Keratinocyte (primary cell): ENCODE measurements at regions not wholly inside any gene's neighbourhood (a gene's known extent, or its start where the extent isn't known, plus 50 kb on each side); places are given as distances from the start of the nearest gene placed in this dataset.

Experiments
- DNase-seq: peaks from one replicate; pipeline ENCODE4 v3.0.0-alpha.2; 2011; ENCODE audit warnings: low read depth, missing footprints, low spot score
- FAIRE-seq: peaks from 2 replicates; lab custom pipeline; 2011; peaks lifted over from hg19 to GRCh38; lab: Jason Lieb, UNC
- H2AFZ ChIP-seq: 2 replicates; pipeline ENCODE4 v1.6.0; 2012; ENCODE audit warnings: low read length, control low read depth, inconsistent platforms; ENCODE audit not compliant: control insufficient read depth
- H3K27ac ChIP-seq: 2 replicates; pipeline ENCODE4 v1.5.1; 2011; ENCODE audit warnings: low read length; ENCODE audit not compliant: control insufficient read depth, insufficient read depth
- H3K27me3 ChIP-seq: 3 replicates; pipeline ENCODE4 v1.6.0; 2011; ENCODE audit warnings: low read length; ENCODE audit not compliant: control insufficient read depth, insufficient read depth; ENCODE audit errors: extremely low read depth
- H3K36me3 ChIP-seq, 2 experiments: 2 replicates in 1 of 2; 3 replicates in 1 of 2; pipeline ENCODE4 v1.5.1; 2011; ENCODE audit warnings: low read length in 2 of 2, mild to moderate bottlenecking in 1 of 2; ENCODE audit not compliant: control insufficient read depth in 2 of 2, insufficient read depth in 2 of 2; ENCODE audit errors: extremely low read depth in 1 of 2
- H3K4me1 ChIP-seq: 3 replicates; pipeline ENCODE4 v1.5.1; 2011; ENCODE audit warnings: low read length; ENCODE audit not compliant: control insufficient read depth, insufficient read depth; ENCODE audit errors: extremely low read depth
- H3K4me2 ChIP-seq: 3 replicates; pipeline ENCODE4 v1.6.0; 2011; ENCODE audit warnings: low read depth, low read length; ENCODE audit not compliant: control insufficient read depth, insufficient read depth; ENCODE audit errors: extremely low read depth
- H3K4me3 ChIP-seq, 3 experiments: fragments of 200-600 bp in 1 of 3; sonication (generic) in 1 of 3; 2 replicates in 2 of 3; 3 replicates in 1 of 3; pipeline ENCODE4 v1.5.1; 2011 to 2016; ENCODE audit warnings: low read length in 3 of 3, mild to moderate bottlenecking in 3 of 3, control low read depth in 2 of 3, inconsistent platforms in 1 of 3, low read depth in 1 of 3, mixed read lengths in 1 of 3, mixed run types in 1 of 3, moderate library complexity in 1 of 3; ENCODE audit not compliant: control insufficient read depth in 2 of 3, insufficient read depth in 2 of 3; ENCODE audit errors: extremely low read depth in 1 of 3
- H3K79me2 ChIP-seq: 2 replicates; pipeline ENCODE4 v1.6.0; 2012; ENCODE audit warnings: low read length; ENCODE audit not compliant: control insufficient read depth, insufficient read depth
- H3K9ac ChIP-seq: 3 replicates; pipeline ENCODE4 v1.6.0; 2011; ENCODE audit warnings: low read length; ENCODE audit not compliant: control insufficient read depth, insufficient read depth; ENCODE audit errors: extremely low read depth
- H3K9me1 ChIP-seq: 3 replicates; pipeline ENCODE4 v1.6.0; 2011; ENCODE audit warnings: low read length; ENCODE audit not compliant: control insufficient read depth, insufficient read depth; ENCODE audit errors: extremely low read depth
- H3K9me3 ChIP-seq: 2 replicates; pipeline ENCODE4 v1.5.1; 2012; ENCODE audit warnings: low read depth, low read length; ENCODE audit not compliant: control insufficient read depth
- H4K20me1 ChIP-seq: 3 replicates; pipeline ENCODE4 v1.6.0; 2011; ENCODE audit warnings: low read length; ENCODE audit not compliant: control insufficient read depth, insufficient read depth; ENCODE audit errors: extremely low read depth
- EZH2 ChIP-seq: IDR thresholded peaks from one replicate; pipeline ENCODE4 v1.6.1; 2012; ENCODE audit warnings: inconsistent platforms, mild to moderate bottlenecking, low read length, moderate library complexity
- dilution Hi-C: fragments of 300-500 bp; cut with MboI; formaldehyde crosslinking; loops from one replicate; pipeline ENCODE4 v1.7.0; 2020; ENCODE audit warnings: low sequenced_read_pairs; ENCODE audit not compliant: extremely low pct_ligation_motif_present
- TF ChIP-seq, protein P1 (sequence below), 3 experiments: IDR thresholded peaks in 1 of 3; conservative IDR thresholded peaks in 1 of 3; optimal IDR thresholded peaks in 1 of 3; 2 replicates in 2 of 3; 3 replicates in 1 of 3; pipeline versions ENCODE3 to v1.5.1; 2011; ENCODE audit warnings: low read length in 3 of 3, mild to moderate bottlenecking in 3 of 3, moderate library complexity in 2 of 3, control low read depth in 1 of 3, inconsistent platforms in 1 of 3; ENCODE audit not compliant: insufficient read depth in 2 of 3; ENCODE audit errors: extremely low read depth in 1 of 3

DNA sequence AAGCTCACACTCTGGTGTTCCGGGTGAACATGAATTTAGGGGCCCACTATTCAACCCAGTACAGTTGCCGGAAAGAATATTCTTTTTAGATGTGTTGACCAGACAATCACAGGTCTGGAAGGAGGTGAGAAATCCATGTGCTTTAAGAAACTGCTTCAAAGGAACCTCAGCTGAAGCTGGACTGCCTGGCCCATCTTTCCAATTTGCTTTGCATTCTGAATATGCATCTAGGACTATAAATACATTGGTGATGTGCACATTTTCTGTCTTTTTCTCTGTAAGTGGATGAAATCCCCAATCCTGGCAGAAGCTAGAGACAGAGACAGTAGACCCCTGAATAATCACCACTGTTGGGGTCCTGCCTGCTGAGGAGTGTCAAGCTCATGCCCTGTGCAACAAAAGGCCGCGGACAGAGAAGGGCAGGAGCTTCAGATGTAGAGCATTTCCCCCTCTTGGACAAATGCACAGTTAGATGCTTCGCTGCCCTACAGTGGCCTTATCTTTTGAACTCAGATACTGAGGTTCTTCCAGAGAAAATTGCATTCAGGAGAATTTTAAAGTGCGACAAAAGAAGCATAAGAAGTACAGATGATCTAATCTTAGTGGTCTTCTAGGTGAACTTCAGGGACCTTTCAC is 368.3 kb downstream of the SFMBT2 start:
- no peak overlapping the region for H3K4me3 ChIP-seq
- H3K36me3 ChIP-seq, result no peaks in the 10 kb centered on the region
- DNase-seq (no peak), FAIRE-seq (no peak)
- H3K79me2 ChIP-seq, result no peaks in the 10 kb centered on the region
- H4K20me1 ChIP-seq, result no peaks in the 10 kb centered on the region
- dilution Hi-C loops, result no loop called here
- H2AFZ ChIP-seq, result no peak overlapping the region
- no peak overlapping the region for H3K9ac ChIP-seq
- TF ChIP-seq, protein P1, sequence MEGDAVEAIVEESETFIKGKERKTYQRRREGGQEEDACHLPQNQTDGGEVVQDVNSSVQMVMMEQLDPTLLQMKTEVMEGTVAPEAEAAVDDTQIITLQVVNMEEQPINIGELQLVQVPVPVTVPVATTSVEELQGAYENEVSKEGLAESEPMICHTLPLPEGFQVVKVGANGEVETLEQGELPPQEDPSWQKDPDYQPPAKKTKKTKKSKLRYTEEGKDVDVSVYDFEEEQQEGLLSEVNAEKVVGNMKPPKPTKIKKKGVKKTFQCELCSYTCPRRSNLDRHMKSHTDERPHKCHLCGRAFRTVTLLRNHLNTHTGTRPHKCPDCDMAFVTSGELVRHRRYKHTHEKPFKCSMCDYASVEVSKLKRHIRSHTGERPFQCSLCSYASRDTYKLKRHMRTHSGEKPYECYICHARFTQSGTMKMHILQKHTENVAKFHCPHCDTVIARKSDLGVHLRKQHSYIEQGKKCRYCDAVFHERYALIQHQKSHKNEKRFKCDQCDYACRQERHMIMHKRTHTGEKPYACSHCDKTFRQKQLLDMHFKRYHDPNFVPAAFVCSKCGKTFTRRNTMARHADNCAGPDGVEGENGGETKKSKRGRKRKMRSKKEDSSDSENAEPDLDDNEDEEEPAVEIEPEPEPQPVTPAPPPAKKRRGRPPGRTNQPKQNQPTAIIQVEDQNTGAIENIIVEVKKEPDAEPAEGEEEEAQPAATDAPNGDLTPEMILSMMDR (optimal IDR thresholded peaks at IDR 0.05 in 1 of 3, IDR thresholded peaks at IDR 0.05 in 1 of 3, conservative IDR thresholded peaks at IDR 0.05 in 1 of 3; ENCODE audit: extremely low read depth in 1 of 3, insufficient read depth in 2 of 3, low read length in 3 of 3), result no peak
- no peak for TF ChIP-seq EZH2
- H3K27ac ChIP-seq, result no peak overlapping the region
- H3K4me2 ChIP-seq, result no peak overlapping the region
- no peaks in the 10 kb centered on the region for H3K9me1 ChIP-seq
- no peaks in the 10 kb centered on the region for H3K4me1 ChIP-seq
- peaks cover 5% of the 10 kb centered on the region for H3K27me3 ChIP-seq
- H3K9me3 ChIP-seq, result no peaks in the 10 kb centered on the region

GRCh38 chr10:7042000-7042399 is 368.8 kb downstream of the SFMBT2 start:
- Histone ChIP-seq H3K9ac (no peak overlapping the region), H3K4me2 (no peak overlapping the region), H3K9me3 (no peaks in the 10 kb centered on the region), H3K36me3 (no peaks in the 10 kb centered on the region), H3K27ac (no peak overlapping the region), H4K20me1 (no peaks in the 10 kb centered on the region), H2AFZ (no peak overlapping the region), H3K9me1 (no peaks in the 10 kb centered on the region), H3K79me2 (no peaks in the 10 kb centered on the region), H3K4me1 (no peaks in the 10 kb centered on the region), H3K27me3 (peaks cover 5% of the 10 kb centered on the region), H3K4me3 (no peak overlapping the region)
- TF ChIP-seq EZH2, result no peak
- TF ChIP-seq, protein P1 (optimal IDR thresholded peaks at IDR 0.05 in 1 of 3, IDR thresholded peaks at IDR 0.05 in 1 of 3, conservative IDR thresholded peaks at IDR 0.05 in 1 of 3; ENCODE audit: extremely low read depth in 1 of 3, insufficient read depth in 2 of 3, low read length in 3 of 3), result no peak
- FAIRE-seq (no peak), DNase-seq (no peak)
- dilution Hi-C loops, result no loop called here
